ENCODE measurements at regions not wholly inside any gene's neighbourhood (a gene's known extent, or its start where the extent isn't known, plus 50 kb on each side); places are given as distances from the start of the nearest gene placed in this dataset.
"Not testable (repeated sequence)": the region's sequence is repeated elsewhere in the genome, so short reads cannot be mapped to it uniquely, and the experiment has no call there.

GRCh38 chr15:21270474-21270873, 169.8 kb downstream of the POTEB3 start:
- Mint-ChIP-seq H3K4me1 (peaks cover 11% of the 10 kb centered on the region), H3K27ac (no peak overlapping the region), H3K27me3 (peaks cover 17% of the 10 kb centered on the region), H3K4me3 (no peak overlapping the region), H3K9me3 (no peaks in the 10 kb centered on the region), H3K36me3 (ENCODE audit: low read depth) (no peaks in the 10 kb centered on the region)
- no peak for DNase-seq
- CTCF ChIA-PET, result no interaction called here
- POLR2A ChIA-PET, result interaction anchor here (0.6 kb wide), 1 partner anchor 922 kb away, joined by 3 read pairs; no protein-coding TSS in a partner anchor

GRCh38 chr15:21269673-21270072, 170.6 kb downstream of the POTEB3 start:
- H3K9me3 Mint-ChIP-seq; H3K36me3 Mint-ChIP-seq (ENCODE audit: low read depth); CTCF ChIA-PET: not testable (repeated sequence)

GRCh38 chr15:21269121-21269520, 171.2 kb downstream of the POTEB3 start:
- Mint-ChIP-seq H3K4me1 (peaks cover 11% of the 10 kb centered on the region), H3K27me3 (peaks cover 18% of the 10 kb centered on the region), H3K4me3 (no peak overlapping the region), H3K27ac (no peak overlapping the region), H3K36me3 (ENCODE audit: low read depth) (no peaks in the 10 kb centered on the region), H3K9me3 (no peaks in the 10 kb centered on the region)
- POLR2A ChIA-PET, result no interaction called here
- no peak for DNase-seq
- CTCF ChIA-PET, result no interaction called here

More at GRCh38 chr15:21269673-21270072, 170.6 kb downstream of the POTEB3 start:
- H3K4me3 Mint-ChIP-seq, DNase-seq, H3K27ac Mint-ChIP-seq: not testable (repeated sequence)
- Mint-ChIP-seq H3K27me3 (peaks cover 18% of the 10 kb centered on the region), H3K4me1 (peaks cover 11% of the 10 kb centered on the region)
- POLR2A ChIA-PET, result interaction anchor here (0.6 kb wide), 1 partner anchor 921 kb away, joined by 3 read pairs; no protein-coding TSS in a partner anchor

- Mint-ChIP-seq H3K9me3 (no peaks in the 10 kb centered on the region), H3K36me3 (ENCODE audit: low read depth) (no peaks in the 10 kb centered on the region), H3K27me3 (peaks cover 20% of the 10 kb centered on the region), H3K4me1 (peaks cover 11% of the 10 kb centered on the region), H3K4me3 (no peak overlapping the region), H3K27ac (no peak overlapping the region)
- POLR2A ChIA-PET, result no interaction called here
- no peak for DNase-seq
- CTCF ChIA-PET, result no interaction called here
Measured at GRCh38 chr15:21268436-21268940, 171.8 kb downstream of the POTEB3 start.

- POLR2A ChIA-PET, result no interaction called here
- peaks cover 20% of the 10 kb centered on the region for H3K27me3 Mint-ChIP-seq
- no peak overlapping the region for H3K4me3 Mint-ChIP-seq
- no peak for DNase-seq
- CTCF ChIA-PET, result no interaction called here
- H3K27ac Mint-ChIP-seq, result no peak overlapping the region
- no peaks in the 10 kb centered on the region for H3K36me3 Mint-ChIP-seq (ENCODE audit: low read depth)
- H3K9me3 Mint-ChIP-seq, result no peaks in the 10 kb centered on the region
- peaks cover 11% of the 10 kb centered on the region for H3K4me1 Mint-ChIP-seq
Measured at GRCh38 chr15:21267671-21268395, 172.5 kb downstream of the POTEB3 start.

GRCh38 chr15:21267226-21267625, 173.1 kb downstream of the POTEB3 start:
- Mint-ChIP-seq H3K36me3 (ENCODE audit: low read depth) (no peaks in the 10 kb centered on the region), H3K27ac (no peak overlapping the region), H3K9me3 (no peaks in the 10 kb centered on the region), H3K27me3 (peaks cover 16% of the 10 kb centered on the region), H3K4me1 (peaks cover 7% of the 10 kb centered on the region), H3K4me3 (no peak overlapping the region)
- POLR2A ChIA-PET, result no interaction called here
- no peak for DNase-seq
- CTCF ChIA-PET, result no interaction called here

- DNase-seq; H3K9me3 Mint-ChIP-seq; H3K36me3 Mint-ChIP-seq (ENCODE audit: low read depth); POLR2A ChIA-PET; CTCF ChIA-PET; H3K27ac Mint-ChIP-seq; H3K4me3 Mint-ChIP-seq; H3K4me1 Mint-ChIP-seq: not testable (repeated sequence)
- peaks cover 10% of the 10 kb centered on the region for H3K27me3 Mint-ChIP-seq
Measured at GRCh38 chr15:21265628-21266027, 174.7 kb downstream of the POTEB3 start.

GRCh38 chr15:21262851-21263425, 177.4 kb downstream of the POTEB3 start:
- ChIA-PET POLR2A (no interaction called here), CTCF (no interaction called here)
- H3K4me3 Mint-ChIP-seq, result no peak overlapping the region
- DNase-seq, result no peak
- H3K27ac Mint-ChIP-seq, result no peak overlapping the region
- peaks cover 21% of the 10 kb centered on the region for H3K27me3 Mint-ChIP-seq
- H3K4me1 Mint-ChIP-seq, result no peaks in the 10 kb centered on the region
- no peaks in the 10 kb centered on the region for H3K36me3 Mint-ChIP-seq (ENCODE audit: low read depth)
- H3K9me3 Mint-ChIP-seq, result no peaks in the 10 kb centered on the region

- DNase-seq, result no peak
- no peaks in the 10 kb centered on the region for H3K4me1 Mint-ChIP-seq
- H3K9me3 Mint-ChIP-seq, result no peaks in the 10 kb centered on the region
- ChIA-PET CTCF (no interaction called here), POLR2A (no interaction called here)
- peaks cover 17% of the 10 kb centered on the region for H3K27me3 Mint-ChIP-seq
- H3K27ac Mint-ChIP-seq, result no peak overlapping the region
- H3K4me3 Mint-ChIP-seq, result no peak overlapping the region
- H3K36me3 Mint-ChIP-seq (ENCODE audit: low read depth), result no peaks in the 10 kb centered on the region
Measured at GRCh38 chr15:21261965-21262850, 178.1 kb downstream of the POTEB3 start.

GRCh38 chr15:21261396-21261964, 178.8 kb downstream of the POTEB3 start:
- ChIA-PET POLR2A (no interaction called here), CTCF (interaction anchor here (1.7 kb wide), 1 partner anchor 11 kb away, joined by 5 read pairs; no protein-coding TSS in a partner anchor)
- Mint-ChIP-seq H3K4me1 (no peaks in the 10 kb centered on the region), H3K9me3 (no peaks in the 10 kb centered on the region), H3K27ac (no peak overlapping the region), H3K4me3 (no peak overlapping the region), H3K27me3 (peaks cover 16% of the 10 kb centered on the region), H3K36me3 (ENCODE audit: low read depth) (no peaks in the 10 kb centered on the region)
- DNase-seq, result no peak

GRCh38 chr15:21260966-21261395, 179.3 kb downstream of the POTEB3 start:
- H3K27ac Mint-ChIP-seq, result no peak overlapping the region
- CTCF ChIA-PET, result interaction anchor here (1.7 kb wide), 1 partner anchor 12 kb away, joined by 5 read pairs; no protein-coding TSS in a partner anchor
- POLR2A ChIA-PET, result no interaction called here
- no peak for DNase-seq
- no peak overlapping the region for H3K4me3 Mint-ChIP-seq
- no peaks in the 10 kb centered on the region for H3K36me3 Mint-ChIP-seq (ENCODE audit: low read depth)
- no peaks in the 10 kb centered on the region for H3K4me1 Mint-ChIP-seq
- H3K9me3 Mint-ChIP-seq, result no peaks in the 10 kb centered on the region
- peaks cover 16% of the 10 kb centered on the region for H3K27me3 Mint-ChIP-seq

GRCh38 chr15:21258635-21259034, 181.7 kb downstream of the POTEB3 start:
- H3K9me3 Mint-ChIP-seq; H3K27ac Mint-ChIP-seq; H3K36me3 Mint-ChIP-seq (ENCODE audit: low read depth); H3K4me1 Mint-ChIP-seq; DNase-seq; CTCF ChIA-PET; POLR2A ChIA-PET; H3K4me3 Mint-ChIP-seq: not testable (repeated sequence)
- H3K27me3 Mint-ChIP-seq, result peaks cover 13% of the 10 kb centered on the region
